ENCODE measurements at regions not wholly inside any gene's neighbourhood (a gene's known extent, or its start where the extent isn't known, plus 50 kb on each side); places are given as distances from the start of the nearest gene placed in this dataset.
A peak's percentile ranks its signal among the peaks of the same experiment; 100 is the strongest.

DNA sequence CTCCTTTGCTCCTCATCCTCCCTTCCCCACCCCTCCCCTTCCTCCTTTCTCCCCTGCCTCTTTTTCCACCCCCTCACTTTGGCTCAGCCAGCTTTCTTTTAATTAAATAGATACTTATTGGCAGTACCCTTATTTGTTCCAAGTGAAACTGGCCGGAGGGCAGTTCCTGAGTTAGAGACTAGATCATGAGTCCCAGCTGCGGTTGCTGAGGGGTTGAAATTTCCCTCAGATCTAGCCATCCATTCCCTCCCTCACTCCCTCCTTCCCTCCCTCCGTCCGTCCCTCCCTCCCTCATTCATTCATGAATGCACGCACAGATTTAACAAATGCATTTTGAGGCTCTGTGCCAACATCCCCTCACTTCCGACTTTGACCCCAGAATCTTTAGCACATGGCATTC, 519.2 kb upstream of the EEF2KMT start:
- no peak for DNase-seq

DNA sequence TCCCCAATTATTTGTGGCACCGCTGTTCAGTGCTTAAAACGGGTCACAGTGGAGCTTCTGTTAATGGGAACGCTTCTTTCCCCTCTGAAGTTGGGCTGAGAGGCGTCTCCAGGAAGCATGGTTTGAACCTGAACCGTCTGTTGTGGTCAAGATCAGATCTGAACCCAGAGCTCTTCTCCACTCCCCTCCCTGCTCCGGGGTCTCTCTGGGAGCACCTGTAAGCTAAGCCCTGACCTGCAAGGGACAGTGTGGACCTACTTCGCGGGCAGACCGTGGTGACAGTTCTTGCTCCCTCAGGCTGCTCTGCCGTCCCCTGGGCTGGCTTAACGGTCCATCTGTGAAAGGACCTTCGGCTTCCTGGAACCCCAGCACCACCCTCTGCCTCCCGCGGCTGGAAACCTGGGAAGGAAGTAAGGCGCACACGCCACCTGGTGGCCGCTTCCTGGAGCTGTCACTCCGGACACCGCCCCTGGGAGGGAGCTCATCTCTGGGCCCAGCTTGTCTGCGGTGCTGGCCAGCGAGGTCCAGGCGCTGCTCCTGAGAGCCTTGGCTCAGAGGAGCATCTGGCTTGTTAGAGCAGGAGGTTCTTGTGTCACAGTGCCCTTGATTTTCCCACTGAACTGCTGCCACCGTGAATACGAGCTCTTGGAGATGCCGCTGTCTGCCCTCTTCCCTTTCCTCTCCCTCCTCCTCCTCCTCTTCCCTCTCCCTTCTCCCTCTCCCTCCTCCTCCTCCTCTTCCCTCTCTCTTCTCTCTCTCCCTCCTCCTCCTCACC, 518.5 kb upstream of the EEF2KMT start:
- peak; percentile 53 for DNase-seq

DNA sequence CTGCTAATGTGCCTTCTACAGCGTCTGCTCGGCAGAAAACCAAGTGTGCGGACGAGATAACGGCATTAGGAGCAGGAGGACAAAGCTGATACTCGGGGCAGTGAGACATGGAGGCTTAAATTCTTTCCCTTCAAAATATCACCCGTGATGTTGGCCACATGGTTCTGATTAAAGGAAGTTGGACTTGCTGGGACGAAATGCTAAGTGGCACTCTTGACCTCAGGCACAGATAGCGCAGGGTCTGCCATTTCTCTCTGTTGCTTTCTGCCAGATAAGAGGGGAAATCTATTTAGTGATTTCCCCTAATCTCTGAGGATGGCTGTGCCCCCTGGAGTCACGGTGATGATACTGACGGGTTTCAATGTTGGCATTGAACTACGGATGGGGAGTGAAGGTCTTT, 509.6 kb upstream of the EEF2KMT start:
- DNase-seq: no peak

DNA sequence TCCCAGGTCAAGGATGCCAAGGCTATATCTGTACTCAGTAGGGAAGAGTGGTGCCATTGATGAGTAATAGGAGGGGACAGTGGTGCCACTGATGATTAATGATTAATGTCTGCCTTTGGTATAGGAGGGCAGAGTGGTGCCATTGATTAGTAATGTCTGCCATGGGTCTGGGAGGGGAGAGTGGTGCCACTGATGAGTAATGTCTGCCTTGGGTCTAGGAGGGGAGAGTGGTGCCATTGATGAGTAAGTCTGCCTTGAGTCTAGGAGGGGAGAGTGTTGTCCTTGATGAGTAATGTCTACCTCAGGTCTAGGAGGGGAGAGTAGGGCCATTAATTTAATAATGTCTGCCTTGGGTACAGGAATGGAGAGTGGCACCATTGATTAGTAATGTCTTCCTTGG, 507.8 kb upstream of the EEF2KMT start:
- no peak for DNase-seq

DNA sequence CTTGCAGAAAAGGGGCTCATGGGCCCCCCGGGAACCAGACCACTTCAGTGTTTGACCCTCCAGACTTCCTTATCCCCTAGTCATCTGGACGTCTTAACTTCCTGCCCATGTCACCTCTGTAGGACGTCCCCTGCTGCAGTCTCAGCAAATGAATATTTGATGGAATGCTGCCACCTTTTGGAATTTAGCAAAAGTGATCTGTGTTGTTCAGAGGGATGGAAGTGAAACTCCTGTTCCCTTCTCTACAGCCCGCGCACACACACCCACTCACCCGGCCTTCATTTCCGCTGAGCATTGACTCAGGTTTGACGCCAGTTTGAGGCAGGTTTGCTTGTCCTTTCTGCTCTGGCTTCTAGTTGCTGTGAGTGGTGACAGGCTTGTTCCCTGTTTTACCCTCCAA, 507.2 kb upstream of the EEF2KMT start:
- DNase-seq: no peak

DNA sequence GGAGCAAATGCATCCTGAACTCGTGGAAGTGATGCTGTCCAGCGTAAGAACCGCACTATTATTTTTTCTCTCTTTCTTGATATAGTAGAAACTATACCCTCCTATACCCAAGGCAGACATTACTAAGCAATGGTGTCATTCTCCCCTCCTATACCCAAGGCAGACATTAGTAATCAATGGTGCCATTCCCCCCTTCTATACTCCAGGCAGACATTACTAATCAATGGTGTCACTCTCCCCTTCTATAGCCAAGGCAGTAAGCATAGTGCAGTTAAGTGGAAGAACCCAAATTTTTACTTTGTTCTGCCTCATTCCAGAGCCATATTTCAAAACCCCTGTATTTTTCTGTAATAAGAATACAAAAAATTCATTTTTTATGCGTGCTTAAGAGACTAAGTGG, 506.2 kb upstream of the EEF2KMT start:
- DNase-seq: no peak

DNA sequence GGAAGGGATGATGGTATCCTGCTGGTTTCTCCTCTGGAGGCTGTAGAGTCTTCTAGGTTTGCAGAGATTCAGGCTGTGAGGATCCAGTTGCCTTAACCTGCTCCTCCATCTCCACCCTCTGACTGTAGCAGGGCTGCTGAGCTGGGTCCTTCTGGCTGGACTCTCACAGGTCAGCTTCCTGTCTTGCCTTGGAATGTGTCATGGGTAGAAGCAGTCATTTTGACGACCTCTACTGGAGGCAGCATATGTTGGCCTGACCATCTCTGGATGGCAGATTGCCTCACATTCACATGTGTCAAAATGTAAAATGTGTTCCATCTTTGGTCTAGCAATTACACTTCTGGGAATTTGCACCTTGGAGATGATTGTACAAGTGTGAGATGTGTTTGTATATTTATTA, 504.4 kb upstream of the EEF2KMT start:
- no peak for DNase-seq

DNA sequence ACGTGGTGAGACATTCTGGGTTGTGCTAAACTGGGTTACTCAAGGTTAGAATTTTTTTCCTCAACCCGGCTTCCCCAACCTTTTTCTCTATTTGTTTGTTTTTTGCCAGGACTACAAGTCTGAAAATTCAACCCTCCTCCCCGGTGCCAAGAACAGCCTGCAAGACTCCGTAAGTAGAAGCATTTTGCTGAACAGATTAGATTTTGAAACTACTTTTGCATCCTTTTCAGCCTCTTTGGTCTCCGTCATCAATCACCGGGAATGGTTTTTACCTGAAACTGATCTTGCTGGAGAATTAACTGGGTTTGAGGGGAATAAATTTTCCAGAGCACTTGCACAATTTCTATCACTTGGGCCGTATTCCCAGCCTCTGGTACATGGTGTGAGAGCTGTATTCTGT, 501.2 kb upstream of the EEF2KMT start:
- no peak for DNase-seq

DNA sequence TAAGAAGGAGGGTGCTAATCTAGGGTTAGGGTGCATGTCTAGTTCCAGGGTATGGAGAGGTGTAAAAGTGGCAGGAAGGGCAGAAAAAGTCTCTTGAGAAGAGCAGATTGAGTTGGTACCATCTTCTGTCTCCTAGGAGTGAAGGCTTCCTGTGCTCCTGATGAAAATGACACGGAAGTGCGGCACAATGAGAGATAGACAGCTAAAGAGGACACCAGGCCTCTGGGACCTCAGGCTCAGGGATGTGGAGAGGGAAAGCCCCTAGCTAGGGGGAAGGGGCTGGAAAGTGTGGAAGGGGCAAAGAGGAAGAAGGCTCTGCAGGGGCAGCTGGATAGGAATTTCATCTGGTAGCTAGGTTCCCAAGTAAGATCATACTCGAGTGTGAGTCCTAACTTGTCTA, 498.3 kb upstream of the EEF2KMT start:
- DNase-seq: no peak

DNA sequence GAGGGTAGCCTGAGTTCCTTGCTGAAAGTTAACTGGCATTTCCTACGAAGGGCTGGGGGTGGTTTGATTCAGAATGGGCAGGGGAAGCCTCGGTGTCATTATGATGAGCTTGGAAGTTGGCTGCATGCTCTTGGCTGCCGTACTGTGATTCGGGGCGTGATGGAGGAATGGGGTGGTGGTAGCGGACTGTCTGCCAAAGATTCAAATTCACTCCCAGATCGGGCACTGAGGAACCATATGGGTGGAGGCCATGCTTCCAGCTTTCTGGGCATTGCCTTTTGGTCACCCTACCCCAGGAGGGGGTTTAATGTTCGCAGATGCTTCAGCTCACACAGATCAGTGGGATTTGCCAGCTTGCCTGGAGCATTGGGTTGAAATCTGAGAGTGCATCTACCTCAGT, 492.8 kb upstream of the EEF2KMT start:
- no peak for DNase-seq

DNA sequence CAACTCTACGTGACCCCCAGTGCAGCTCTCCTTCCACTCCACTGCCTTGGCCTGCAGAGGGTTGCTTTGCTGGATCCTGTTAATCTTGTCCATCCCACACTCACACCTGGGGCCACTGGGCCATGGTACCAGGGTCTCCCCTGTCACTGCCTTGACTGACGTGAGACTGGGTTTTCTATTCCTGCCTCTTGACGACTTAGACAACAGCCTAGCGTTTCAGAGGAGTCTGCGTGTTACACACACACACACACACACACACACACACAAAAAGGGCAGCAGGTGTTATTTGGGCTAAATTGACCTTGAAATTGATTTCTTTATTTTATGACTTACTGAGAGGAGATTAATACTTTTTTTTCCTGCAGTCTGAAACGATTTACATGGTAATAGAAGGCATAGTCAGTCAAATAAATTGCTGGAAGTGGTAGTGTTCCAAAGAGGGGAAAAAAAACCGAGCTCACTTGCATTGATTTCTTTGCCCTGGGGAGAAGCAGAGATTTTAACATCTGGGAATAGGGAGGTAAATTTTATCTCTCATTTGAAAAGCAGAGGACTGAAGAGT, 492.3 kb upstream of the EEF2KMT start:
- DNase-seq: no peak

DNA sequence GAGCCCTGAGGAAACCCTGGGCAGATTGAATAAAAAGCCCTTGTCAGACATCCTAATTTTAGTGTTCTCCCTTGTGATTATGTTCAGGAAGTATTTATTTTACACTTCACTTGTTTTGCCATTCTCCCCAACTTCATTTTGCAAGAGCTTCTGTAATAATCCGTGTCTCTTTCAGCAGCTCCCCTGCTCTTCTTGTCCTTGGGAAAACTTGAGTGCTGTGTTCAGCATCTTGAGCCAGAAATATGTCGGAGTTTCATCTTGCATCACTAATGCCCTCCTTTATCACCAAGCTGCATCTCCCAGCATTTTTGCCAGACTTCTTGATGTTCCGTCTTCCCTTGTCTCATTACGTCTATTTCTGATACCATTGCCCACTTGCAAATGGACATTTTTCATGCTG, 486.5 kb upstream of the EEF2KMT start:
- DNase-seq: no peak

DNA sequence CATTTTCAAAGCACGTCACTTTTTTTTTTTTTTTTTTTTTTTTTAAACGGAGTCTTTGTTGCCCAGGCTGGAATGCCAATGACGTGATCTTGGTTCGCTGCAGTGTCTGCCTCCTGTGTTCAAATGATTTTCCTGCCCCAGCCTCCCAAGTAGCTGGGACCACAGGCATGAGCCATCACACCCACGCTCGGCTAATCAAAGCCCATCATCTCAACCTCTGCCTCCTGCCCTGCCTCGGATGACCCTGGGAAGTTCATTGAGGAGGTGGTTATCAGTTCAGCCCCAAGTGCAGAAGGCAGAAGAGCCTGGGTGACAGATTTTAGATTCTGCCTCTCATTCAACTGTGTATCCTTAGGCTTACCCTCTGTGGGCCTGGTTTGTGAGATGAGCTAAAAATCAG, 484.9 kb upstream of the EEF2KMT start:
- DNase-seq: no peak

DNA sequence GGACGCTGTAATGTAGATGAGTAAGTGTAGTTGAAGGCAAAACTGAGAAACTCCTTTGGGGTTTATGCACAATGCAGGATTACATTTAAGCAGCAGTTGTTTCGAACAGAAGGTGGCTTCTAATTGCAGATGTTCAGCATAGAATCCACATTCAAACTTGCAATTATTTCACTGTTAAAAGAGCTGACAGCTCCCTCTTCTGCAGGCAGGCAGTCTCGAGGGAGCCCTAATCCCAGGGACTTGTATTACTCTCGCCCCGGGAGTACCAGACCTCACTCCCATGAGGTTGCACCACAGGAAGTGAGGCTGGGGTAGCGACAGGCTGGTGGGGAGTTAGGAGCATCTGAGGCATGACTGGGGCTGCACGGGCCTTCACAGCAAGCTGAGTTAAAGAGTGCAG, 484.3 kb upstream of the EEF2KMT start:
- DNase-seq: no peak

DNA sequence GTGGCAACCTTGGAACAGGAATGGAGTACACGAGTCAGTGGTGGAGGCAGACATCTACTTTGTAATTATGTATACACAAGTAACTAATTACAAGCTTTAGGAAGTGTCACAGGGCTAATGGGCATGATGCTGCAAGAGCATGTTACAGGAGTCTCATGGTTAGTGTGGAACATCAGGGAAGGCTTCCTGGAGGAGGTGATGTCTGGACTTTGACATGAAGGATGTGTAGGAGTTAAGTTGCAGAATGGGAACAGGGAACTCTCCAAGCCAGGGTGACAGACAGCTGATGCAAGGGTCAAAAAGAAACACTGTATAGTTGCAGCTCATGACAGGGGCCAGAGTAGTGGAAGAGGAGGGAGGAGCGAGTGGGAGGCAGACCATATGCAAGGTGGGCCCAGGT, 483.8 kb upstream of the EEF2KMT start:
- no peak for DNase-seq

DNA sequence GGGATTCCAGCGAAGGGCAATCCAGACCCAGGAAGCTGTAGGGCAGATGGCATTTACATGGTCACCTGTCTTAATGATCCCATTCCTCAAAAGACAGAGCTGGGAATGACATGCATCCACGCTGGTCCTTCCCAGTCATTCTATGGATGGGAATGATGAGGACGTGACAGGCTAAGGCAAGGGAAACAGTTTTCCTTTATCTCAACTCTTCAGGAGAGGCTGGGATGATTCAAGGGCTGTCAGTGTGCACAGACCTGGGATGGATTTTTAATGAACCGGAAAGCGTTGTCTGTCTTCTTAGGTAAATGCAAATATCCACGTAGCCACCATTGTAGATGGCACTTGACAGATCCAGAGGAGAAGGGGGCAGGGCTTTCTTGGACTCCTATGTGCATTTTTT, 483.2 kb upstream of the EEF2KMT start:
- DNase-seq: no peak

DNA sequence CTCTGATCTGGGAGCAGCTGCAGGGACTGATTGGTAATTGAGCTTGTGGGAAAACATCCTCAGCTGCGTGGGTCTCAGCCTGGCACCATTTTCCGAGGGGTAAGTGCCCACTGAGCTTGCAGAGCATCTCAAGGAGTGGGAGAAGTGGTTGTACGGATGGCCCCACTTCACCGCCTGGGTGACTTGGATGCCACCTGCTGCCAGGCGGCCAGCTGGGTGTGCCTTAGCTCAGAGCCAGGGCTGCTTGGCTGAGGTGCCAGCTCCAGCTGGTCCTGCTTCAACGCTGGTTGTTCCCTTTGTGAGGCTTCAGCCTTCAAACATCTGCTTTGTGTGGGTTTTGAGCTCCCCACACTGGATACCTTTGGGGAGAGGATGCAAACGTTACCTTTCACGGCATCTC, 482.7 kb upstream of the EEF2KMT start:
- DNase-seq: peak; percentile 29

DNA sequence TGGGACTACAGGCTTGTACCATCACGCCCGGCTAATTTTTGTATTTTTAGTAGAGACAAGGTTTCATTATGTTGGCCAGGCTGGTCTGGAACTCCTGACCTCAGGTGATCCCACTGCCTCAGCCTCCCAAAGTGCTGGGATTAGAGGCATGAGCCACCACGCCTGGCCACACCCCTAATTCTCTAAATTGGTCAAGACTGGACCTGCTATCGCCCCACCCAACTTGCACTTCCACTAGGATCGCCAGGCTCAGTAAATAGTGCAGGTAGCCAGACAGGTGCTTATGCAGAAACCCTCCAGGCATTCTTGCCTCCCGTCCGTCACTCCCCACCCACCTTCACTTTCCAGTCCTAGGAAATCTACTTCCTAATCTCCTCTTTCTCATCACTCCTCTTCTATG, 481.4 kb upstream of the EEF2KMT start:
- no peak for DNase-seq

DNA sequence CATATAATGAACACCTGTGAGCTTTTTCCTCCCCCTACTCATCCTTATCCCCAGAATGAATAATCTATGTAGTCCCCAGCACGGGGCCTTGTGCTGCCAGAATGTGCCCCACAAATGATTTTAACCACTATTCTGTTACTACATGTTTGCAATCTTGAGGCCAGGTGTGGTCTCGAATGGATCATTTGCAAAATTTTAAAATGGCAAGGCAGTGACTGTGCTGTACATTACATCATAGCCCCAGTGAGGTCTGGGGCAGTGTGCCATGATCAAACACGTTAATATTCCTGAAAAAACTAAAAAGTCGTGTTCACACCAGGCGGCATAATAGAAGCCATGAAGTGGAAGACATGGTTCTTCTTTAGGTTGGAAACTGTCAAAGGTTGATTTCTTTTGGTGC, 479.9 kb upstream of the EEF2KMT start:
- DNase-seq: no peak

DNA sequence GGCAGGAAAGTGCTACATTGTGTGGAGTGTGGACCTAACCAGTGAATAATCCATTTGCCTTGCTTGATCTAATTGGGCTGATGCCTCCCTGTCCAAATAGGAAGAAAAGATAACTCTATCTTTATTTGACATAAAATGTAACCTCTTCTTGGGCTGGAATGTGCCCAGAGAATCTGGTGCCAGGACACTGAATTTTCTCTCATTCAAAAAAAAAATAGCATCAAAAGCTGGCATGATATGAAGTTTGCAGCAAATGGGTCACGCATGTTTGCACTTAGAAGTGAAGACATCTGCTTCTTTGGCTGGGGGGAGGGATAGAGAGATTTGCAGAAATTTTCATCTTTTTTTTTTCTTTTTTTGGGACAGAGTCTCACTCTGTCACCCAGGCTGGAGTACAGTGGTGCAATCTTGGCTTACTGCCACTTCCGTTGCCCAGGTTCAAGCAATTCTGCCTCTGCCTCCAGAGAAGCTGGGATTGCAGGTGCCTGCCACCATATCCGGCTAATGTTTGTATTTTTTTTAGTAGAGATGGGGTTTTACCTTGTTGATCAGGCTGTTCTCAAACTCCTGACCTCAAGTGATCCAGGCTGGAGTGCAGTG, 478.2 kb upstream of the EEF2KMT start:
- no peak for DNase-seq

DNA sequence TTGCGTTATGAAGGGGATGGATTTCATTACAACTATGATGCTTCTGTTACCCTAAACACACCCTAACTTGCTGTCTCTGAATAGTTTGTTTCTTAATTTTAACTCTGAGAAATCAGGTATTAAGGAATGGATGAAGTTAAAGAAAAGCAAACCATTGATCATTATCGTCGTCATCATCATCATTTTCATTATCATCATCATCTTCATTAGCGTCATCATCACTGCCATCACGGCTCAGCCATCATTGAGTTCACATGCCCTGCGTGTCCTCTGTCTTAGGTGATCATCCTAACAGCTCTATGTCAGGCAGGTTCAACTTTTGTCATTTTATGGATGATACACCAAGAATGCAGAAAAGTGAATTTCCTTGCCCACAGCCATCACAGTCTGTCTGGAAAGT, 477.5 kb upstream of the EEF2KMT start:
- no peak for DNase-seq

DNA sequence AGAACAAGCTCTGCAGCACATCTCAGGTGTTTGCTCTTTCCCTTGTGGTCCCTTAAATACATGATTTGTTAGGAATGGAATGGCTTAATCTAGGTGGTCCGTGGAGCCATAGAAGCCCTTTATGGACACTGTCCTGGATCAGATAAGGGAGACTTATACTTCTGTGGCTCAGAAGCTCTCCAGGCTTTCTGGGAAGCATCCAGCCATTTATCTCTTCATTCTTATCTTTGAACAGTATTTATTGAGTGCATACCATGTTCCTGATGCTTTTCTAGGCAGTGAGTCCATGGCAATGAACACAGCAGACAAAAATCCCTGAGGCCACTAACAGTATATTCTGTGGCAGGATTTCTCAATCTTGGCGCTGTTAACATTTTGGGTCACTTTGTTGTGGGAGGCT, 474.5 kb upstream of the EEF2KMT start:
- no peak for DNase-seq

DNA sequence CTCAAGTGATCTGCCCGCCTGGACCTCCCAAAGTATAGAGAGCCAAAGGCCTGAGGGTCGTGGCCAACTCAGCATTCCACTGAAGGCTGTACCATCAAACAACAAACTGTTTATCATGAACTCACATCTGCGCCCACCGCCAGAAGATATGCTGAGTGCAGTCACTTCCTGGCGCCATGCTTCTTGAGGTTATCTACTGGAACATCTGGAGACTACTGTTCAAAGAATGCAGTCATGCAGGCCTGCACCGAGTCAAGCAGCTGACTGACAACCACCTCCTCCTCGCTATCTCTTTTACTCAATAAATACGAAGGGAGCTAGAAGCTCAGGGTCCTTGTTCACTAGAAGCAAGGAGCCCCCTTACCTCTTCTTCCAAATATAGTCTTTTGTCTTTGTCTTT, 473.9 kb upstream of the EEF2KMT start:
- no peak for DNase-seq

DNA sequence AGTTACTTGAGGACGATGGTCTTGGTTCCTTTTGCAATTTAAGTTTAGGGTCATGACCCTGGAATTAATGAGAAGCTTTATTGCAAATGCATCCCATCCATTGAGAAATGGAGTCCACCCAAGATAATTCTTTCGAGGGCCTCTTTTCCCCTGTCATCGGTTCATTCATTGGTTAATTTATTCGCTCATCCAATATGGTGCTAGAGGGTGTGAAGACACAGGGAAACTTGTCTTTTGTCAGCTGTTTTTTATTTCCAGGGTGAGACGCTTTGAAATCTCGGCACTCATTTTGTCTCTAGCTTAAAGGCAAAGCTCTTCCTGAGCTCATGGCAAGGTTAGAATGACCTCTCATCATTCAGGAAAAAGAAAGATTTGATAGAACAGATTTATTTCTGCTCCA, 464.2 kb upstream of the EEF2KMT start:
- DNase-seq: no peak

DNA sequence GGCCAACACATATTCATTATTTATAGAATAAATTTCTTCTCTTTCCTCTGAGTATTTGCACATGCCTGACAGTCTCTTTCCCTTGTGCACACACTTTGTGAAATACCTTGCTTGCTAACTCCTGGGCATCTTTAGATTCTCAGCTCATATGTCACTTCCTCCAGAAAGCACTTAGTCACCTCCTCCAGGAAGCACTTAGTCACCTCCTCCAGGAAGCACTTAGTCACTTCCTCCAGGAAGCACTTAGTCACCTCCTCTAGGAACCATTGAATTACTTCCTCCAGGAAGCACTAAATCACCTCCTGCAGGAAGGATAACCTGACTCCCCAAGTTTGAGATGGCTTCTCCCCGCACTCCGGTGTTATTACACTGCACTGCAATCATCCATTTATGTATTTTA, 462.5 kb upstream of the EEF2KMT start:
- no peak for DNase-seq
